ENCODE measurements at regions not wholly inside any gene's neighbourhood (a gene's known extent, or its start where the extent isn't known, plus 50 kb on each side); places are given as distances from the start of the nearest gene placed in this dataset.

DNA sequence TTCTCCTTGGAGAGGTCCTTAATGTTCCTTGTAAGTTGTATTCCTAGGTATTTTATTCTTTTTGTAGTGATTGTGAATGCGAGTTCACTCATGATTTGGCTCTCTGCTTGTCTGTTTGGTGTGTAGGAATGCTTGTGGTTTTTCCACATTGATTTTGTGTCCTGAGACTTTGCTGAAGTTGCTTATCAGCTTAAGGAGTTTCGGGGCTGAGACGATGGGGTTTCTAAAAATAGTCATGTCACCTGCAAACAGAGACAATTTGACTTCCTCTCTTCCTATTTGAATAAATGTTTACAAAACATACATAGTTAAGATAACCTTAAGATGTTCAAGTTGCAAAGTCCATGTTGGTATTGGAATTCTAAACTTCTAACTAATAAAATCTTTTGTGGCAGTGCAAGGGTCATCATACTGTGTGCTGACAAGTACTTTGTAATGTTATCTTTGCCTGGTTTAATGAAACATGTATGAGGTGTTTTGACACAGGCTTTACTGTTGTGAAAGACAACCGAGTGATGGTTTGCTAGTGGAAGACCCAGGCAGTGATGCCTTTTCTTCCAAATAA is 286.2 kb downstream of the MRPS30 start:
- Histone ChIP-seq H3K36me3 (no peaks in the 10 kb centered on the region), H3K27me3 (replicated peaks; ENCODE audit: insufficient read depth) (no peaks in the 10 kb centered on the region), H3K9me3 (no peaks in the 10 kb centered on the region), H3K27ac (no peak overlapping the region), H3K4me3 (no peak overlapping the region), H3K4me1 (replicated peaks) (no peaks in the 10 kb centered on the region)
- TF ChIP-seq POLR2AphosphoS5 (IDR thresholded peaks at IDR 0.05) (no peak), POLR2A (IDR thresholded peaks at IDR 0.05) (no peak)
- TF ChIP-seq, protein P1, sequence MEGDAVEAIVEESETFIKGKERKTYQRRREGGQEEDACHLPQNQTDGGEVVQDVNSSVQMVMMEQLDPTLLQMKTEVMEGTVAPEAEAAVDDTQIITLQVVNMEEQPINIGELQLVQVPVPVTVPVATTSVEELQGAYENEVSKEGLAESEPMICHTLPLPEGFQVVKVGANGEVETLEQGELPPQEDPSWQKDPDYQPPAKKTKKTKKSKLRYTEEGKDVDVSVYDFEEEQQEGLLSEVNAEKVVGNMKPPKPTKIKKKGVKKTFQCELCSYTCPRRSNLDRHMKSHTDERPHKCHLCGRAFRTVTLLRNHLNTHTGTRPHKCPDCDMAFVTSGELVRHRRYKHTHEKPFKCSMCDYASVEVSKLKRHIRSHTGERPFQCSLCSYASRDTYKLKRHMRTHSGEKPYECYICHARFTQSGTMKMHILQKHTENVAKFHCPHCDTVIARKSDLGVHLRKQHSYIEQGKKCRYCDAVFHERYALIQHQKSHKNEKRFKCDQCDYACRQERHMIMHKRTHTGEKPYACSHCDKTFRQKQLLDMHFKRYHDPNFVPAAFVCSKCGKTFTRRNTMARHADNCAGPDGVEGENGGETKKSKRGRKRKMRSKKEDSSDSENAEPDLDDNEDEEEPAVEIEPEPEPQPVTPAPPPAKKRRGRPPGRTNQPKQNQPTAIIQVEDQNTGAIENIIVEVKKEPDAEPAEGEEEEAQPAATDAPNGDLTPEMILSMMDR (IDR thresholded peaks at IDR 0.05), result no peak
- 49% methylated on average over 4 of the region's 4 CpGs for WGBS
- DNase-seq (ENCODE audit: low spot score), result no peak
- intact Hi-C loops (cut with DNase I), result no loop called here

DNA sequence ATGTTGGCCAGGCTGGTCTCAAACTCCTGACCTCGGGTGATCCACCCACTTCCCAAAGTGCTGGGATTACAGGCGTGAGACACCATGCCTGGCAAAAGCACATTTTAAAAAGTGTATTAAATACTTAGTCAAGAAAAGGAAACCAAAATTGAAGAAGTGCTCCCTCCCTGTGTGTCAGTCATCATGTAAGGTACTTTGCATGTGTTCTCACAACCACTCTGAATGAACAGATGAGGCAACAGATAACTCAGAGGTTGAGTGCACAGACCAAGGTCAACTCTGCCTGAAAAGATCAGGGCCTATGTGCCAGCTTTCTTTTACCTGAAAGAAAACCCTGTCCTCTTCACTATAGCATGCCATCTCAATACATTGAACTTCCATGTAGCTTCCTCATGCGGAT is 289.7 kb downstream of the MRPS30 start:
- Histone ChIP-seq H3K4me3 (no peak overlapping the region), H3K9me3 (no peaks in the 10 kb centered on the region), H3K4me1 (replicated peaks) (no peaks in the 10 kb centered on the region), H3K27ac (no peak overlapping the region), H3K36me3 (no peaks in the 10 kb centered on the region), H3K27me3 (replicated peaks; ENCODE audit: insufficient read depth) (no peaks in the 10 kb centered on the region)
- WGBS, result 86% methylated on average over 3 of the region's 3 CpGs
- TF ChIP-seq POLR2A (IDR thresholded peaks at IDR 0.05), result no peak
- TF ChIP-seq, protein P1 (IDR thresholded peaks at IDR 0.05), result no peak
- no peak for TF ChIP-seq POLR2AphosphoS5 (IDR thresholded peaks at IDR 0.05)
- no peak for DNase-seq (ENCODE audit: low spot score)
- intact Hi-C loops (cut with DNase I), result no loop called here

DNA sequence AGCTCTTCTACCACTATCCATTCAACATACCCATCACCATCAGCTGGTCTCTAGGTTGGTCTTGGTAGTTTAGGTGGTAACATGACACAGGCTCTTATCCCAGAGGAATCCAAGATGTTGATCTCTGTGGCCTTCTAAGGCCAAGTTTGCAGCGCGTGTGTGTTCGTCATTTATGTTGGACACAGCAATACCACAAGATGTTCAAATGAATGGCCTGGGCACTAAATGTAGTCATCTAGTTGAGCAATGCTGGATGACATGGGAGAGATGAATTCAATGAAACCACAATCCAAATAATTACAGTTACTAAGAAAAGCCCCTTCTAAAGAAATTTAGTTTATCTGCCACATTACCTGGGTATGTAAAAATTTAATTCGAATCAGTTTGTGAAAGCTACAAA is 292.4 kb downstream of the MRPS30 start:
- TF ChIP-seq, protein P1 (IDR thresholded peaks at IDR 0.05), result no peak
- TF ChIP-seq POLR2A (IDR thresholded peaks at IDR 0.05) (no peak), POLR2AphosphoS5 (IDR thresholded peaks at IDR 0.05) (no peak)
- H3K27ac ChIP-seq, result no peak overlapping the region
- WGBS, result 96% methylated on average over 4 of the region's 4 CpGs
- no peaks in the 10 kb centered on the region for H3K36me3 ChIP-seq
- H3K4me3 ChIP-seq, result no peak overlapping the region
- DNase-seq (ENCODE audit: low spot score), result no peak
- no peaks in the 10 kb centered on the region for H3K4me1 ChIP-seq (replicated peaks)
- no peaks in the 10 kb centered on the region for H3K9me3 ChIP-seq
- no peaks in the 10 kb centered on the region for H3K27me3 ChIP-seq (replicated peaks; ENCODE audit: insufficient read depth)
- intact Hi-C loops (cut with DNase I), result no loop called here

DNA sequence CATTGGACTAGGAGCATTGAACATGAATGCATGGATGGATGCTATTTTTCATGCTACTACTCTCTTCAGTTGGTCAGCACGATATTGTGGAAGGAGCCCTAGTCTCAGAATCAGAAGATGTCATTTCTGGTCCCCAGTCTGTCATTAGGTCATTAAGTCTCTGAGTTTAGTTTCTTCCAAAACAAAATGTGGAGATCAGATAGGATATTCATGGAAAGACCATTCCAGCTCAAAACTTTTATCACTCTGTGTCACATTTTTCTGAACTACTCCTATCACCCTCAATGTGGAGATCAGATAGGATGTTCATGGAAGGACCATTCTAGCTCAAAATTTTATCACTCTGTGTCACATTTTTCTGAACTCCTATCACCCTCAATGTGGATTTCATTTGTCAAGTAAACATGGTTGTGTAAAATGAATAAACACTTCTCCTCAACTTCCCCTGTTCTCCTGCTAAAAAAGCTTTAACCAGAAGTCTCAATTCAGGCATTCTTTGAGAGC is 296.8 kb downstream of the MRPS30 start:
- intact Hi-C loops (cut with DNase I), result no loop called here
- Histone ChIP-seq H3K27me3 (replicated peaks; ENCODE audit: insufficient read depth) (no peaks in the 10 kb centered on the region), H3K27ac (no peak overlapping the region), H3K9me3 (no peaks in the 10 kb centered on the region), H3K36me3 (no peaks in the 10 kb centered on the region), H3K4me3 (no peak overlapping the region), H3K4me1 (replicated peaks) (no peaks in the 10 kb centered on the region)
- WGBS, result 87% methylated on average over 1 of the region's 1 CpG
- DNase-seq (ENCODE audit: low spot score), result no peak
- TF ChIP-seq POLR2AphosphoS5 (IDR thresholded peaks at IDR 0.05) (no peak), POLR2A (IDR thresholded peaks at IDR 0.05) (no peak)
- TF ChIP-seq, protein P1 (IDR thresholded peaks at IDR 0.05), result no peak

DNA sequence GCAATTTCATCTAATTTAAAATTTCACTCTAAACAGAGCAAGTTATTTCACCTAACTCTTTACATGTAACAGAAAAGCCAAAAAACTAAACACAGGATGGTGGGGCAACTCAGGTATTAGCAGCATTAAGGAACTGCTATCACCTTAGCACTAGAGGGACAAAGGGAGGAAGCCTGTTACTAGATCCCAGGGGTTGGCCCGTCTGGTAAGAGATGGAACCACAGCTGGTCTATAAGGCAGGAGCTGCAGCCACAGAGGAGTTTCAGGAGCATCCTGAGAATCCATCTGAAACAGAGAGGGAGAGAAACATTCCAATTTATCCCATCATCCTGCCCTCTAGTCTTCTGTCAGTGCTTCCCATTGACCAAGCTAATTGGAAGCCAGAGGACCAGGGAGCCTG is 300.3 kb downstream of the MRPS30 start:
- no peaks in the 10 kb centered on the region for H3K36me3 ChIP-seq
- no peak overlapping the region for H3K4me3 ChIP-seq
- WGBS, result 58% methylated on average over 1 of the region's 1 CpG
- intact Hi-C loops (cut with DNase I), result no loop called here
- H3K4me1 ChIP-seq (replicated peaks), result no peaks in the 10 kb centered on the region
- H3K9me3 ChIP-seq, result no peaks in the 10 kb centered on the region
- H3K27me3 ChIP-seq (replicated peaks; ENCODE audit: insufficient read depth), result no peaks in the 10 kb centered on the region
- TF ChIP-seq, protein P1 (IDR thresholded peaks at IDR 0.05), result no peak
- no peak for TF ChIP-seq POLR2AphosphoS5 (IDR thresholded peaks at IDR 0.05)
- no peak for TF ChIP-seq POLR2A (IDR thresholded peaks at IDR 0.05)
- DNase-seq (ENCODE audit: low spot score), result no peak
- no peak overlapping the region for H3K27ac ChIP-seq

Data from prostate gland (tissue), 2 donors.